Erythroblast (primary cell): ENCODE measurements at regions not wholly inside any gene's neighbourhood (a gene's known extent, or its start where the extent isn't known, plus 50 kb on each side); places are given as distances from the start of the nearest gene placed in this dataset.

Experiments used
- GATA1 ChIP-seq: IDR thresholded peaks from 2 replicates; pipeline ENCODE4 v1.6.1; 2011; ENCODE audit warnings: low read depth, mild to moderate bottlenecking, control low read depth, low read length, moderate library complexity
- POLR2A ChIP-seq: IDR thresholded peaks from 2 replicates; pipeline ENCODE4 v1.6.1; 2011; ENCODE audit warnings: mild to moderate bottlenecking, low read length

DNA sequence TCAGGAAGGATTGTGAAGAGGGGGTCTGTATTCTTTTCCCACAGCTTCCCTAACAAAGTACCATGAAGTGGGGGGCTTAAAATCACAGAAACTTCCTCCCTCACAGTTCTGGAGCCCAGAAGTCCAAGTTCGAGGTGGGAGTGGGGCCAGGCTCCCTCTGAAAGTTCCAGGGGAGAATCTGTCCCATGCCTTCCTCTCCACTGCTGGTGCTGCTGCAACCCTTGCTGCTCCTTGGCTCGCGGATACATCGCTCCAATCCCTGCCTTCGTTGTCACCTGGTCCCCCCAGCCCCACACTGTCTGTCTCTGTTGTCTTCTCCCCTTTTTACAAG, 134.1 kb downstream of the DDX1 start:
- no peak for TF ChIP-seq POLR2A
- TF ChIP-seq GATA1 = no peak
